ENCODE measurements at regions not wholly inside any gene's neighbourhood (a gene's known extent, or its start where the extent isn't known, plus 50 kb on each side); places are given as distances from the start of the nearest gene placed in this dataset.

DNA sequence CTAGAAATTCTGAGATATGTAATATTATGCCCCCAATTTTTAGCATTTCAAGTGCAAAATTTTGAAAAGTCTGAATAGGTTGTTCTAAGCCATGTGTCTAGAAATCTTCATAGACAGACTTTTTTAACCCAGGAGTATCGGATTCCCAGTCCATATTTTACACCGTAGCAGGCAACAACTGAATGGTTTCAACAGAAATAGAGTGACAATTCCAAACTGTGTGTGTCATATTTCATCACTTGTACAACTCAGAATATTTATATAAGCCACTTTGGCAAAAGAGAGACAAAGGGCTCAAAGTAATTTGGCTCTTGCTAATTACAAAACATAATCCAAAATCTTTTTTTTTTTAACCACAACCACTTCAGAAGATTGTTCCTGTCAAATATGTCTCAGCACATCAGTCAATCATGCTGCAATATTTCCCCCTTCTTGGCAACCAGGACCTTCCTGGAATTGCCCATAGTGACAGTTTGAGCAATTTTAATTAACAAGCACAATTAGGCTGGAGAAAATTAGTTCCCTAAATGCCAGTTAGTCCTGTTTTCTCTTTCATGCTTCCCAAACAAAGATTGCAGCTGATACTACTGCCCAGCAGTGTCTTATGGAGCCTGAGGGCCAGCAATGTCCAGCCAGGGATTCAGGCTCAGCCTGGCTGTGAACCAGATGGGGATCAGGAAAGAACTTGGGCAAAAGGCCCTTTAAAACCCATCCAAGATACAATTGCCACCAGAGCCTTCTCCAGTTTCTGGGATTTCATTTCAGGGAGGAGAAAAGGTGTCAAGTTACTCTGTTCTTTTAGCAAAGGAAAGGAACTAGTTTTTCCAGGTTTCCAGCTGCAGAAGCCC is 533.3 kb upstream of the GHITM start:
- DNase-seq (ENCODE audit: extremely low read depth, low read depth) = no peak
- TF ChIP-seq, protein P1, sequence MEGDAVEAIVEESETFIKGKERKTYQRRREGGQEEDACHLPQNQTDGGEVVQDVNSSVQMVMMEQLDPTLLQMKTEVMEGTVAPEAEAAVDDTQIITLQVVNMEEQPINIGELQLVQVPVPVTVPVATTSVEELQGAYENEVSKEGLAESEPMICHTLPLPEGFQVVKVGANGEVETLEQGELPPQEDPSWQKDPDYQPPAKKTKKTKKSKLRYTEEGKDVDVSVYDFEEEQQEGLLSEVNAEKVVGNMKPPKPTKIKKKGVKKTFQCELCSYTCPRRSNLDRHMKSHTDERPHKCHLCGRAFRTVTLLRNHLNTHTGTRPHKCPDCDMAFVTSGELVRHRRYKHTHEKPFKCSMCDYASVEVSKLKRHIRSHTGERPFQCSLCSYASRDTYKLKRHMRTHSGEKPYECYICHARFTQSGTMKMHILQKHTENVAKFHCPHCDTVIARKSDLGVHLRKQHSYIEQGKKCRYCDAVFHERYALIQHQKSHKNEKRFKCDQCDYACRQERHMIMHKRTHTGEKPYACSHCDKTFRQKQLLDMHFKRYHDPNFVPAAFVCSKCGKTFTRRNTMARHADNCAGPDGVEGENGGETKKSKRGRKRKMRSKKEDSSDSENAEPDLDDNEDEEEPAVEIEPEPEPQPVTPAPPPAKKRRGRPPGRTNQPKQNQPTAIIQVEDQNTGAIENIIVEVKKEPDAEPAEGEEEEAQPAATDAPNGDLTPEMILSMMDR (IDR thresholded peaks at IDR 0.05; ENCODE audit: low read depth, low read length) = no peak

DNA sequence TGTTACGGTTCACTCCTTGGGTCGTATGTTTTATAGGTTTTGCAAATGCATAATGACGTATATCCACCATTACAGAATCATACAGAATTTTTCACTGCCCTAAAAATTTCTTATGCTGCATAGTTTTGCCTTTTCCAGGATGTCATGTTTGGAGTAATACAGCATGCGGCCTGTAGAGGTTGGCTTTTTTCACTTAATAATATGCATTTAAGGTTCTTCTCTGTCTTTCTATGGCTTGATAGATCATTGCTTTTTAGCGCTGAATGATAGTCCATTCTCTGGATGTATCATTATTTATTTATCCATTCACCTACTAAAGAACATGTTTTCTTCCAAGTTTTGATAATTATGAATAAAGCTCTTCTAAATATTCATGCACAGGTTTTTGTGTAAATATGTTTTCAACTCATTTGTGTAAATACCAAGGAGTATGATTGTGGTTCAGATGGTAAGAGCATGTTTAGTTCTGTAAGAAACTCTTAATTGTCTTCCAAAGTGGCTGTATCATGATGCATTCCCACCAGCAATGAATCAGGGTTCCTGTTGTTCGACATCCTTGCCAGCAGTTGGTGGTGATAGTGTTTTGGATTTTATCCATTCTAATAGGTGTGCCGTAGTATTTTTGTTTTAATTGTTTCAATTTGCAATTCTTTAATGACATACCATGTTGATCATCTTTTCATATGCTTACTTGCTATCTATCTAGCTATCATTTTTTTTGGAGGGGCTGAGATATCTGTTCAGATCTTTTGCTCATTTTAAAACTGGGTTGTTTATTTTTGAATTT is 531.2 kb upstream of the GHITM start:
- DNase-seq (ENCODE audit: extremely low read depth, low read depth) = no peak

GRCh38 chr10:83612050-83612449 is 527.3 kb upstream of the GHITM start:
- DNase-seq (ENCODE audit: extremely low read depth, low read depth) = no peak
- TF ChIP-seq, protein P1 (IDR thresholded peaks at IDR 0.05; ENCODE audit: low read depth, low read length) = no peak

More for the DNA sequence above, 531.2 kb upstream of the GHITM start:
- TF ChIP-seq, protein P1 (IDR thresholded peaks at IDR 0.05; ENCODE audit: low read depth, low read length) = no peak

- DNase-seq (ENCODE audit: extremely low read depth, low read depth) = no peak
- TF ChIP-seq, protein P1 (IDR thresholded peaks at IDR 0.05; ENCODE audit: low read depth, low read length) = no peak
These were observed 526.6 kb upstream of the GHITM start for GRCh38 chr10:83612746-83613145.

- TF ChIP-seq, protein P1 (IDR thresholded peaks at IDR 0.05; ENCODE audit: low read depth, low read length) = no peak
- DNase-seq (ENCODE audit: extremely low read depth, low read depth) = no peak
These were observed 522.1 kb upstream of the GHITM start for GRCh38 chr10:83617172-83617571.

GRCh38 chr10:83617692-83618545 is 521.4 kb upstream of the GHITM start:
- TF ChIP-seq, protein P1 (IDR thresholded peaks at IDR 0.05; ENCODE audit: low read depth, low read length) = no peak
- DNase-seq (ENCODE audit: extremely low read depth, low read depth) = no peak

Data from AG09319 (cell line).